GM12865 (cell line): ENCODE measurements at regions not wholly inside any gene's neighbourhood (a gene's known extent, or its start where the extent isn't known, plus 50 kb on each side); places are given as distances from the start of the nearest gene placed in this dataset.

Experiments used
- DNase-seq: peaks from one replicate; pipeline ENCODE4 v3.0.0; 2010; ENCODE audit warnings: low read depth
- H3K4me3 ChIP-seq: 2 replicates; pipeline ENCODE4 v1.5.1; 2011; ENCODE audit warnings: mild to moderate bottlenecking, low read depth, low read length, control low read depth
- CTCF ChIP-seq: IDR thresholded peaks from 2 replicates; pipeline ENCODE4 v1.5.1; 2011; ENCODE audit warnings: low read length, control low read depth, low read depth, inconsistent platforms; ENCODE audit not compliant: insufficient read depth; ENCODE audit errors: missing control alignments

GRCh38 chr2:16900405-16901025 is 234.9 kb upstream of the CYRIA start:
- peak; percentile 61 for DNase-seq
- peak; percentile 91 for TF ChIP-seq CTCF
- H3K4me3 ChIP-seq = no peak overlapping the region

GRCh38 chr2:16899958-16900357 is 234.3 kb upstream of the CYRIA start:
- no peak overlapping the region for H3K4me3 ChIP-seq
- no peak for DNase-seq
- no peak for TF ChIP-seq CTCF

- no peak for DNase-seq
- no peak overlapping the region for H3K4me3 ChIP-seq
- TF ChIP-seq CTCF = no peak
Observed at GRCh38 chr2:16890081-16890480, 224.4 kb upstream of the CYRIA start.

- TF ChIP-seq CTCF = no peak
- no peak for DNase-seq
- no peak overlapping the region for H3K4me3 ChIP-seq
Observed at GRCh38 chr2:16885027-16885426, 219.4 kb upstream of the CYRIA start.

GRCh38 chr2:16882706-16883105 is 217.1 kb upstream of the CYRIA start:
- H3K4me3 ChIP-seq = no peak overlapping the region
- DNase-seq = no peak
- TF ChIP-seq CTCF = no peak

GRCh38 chr2:16881122-16881521 is 215.5 kb upstream of the CYRIA start:
- no peak for DNase-seq
- no peak for TF ChIP-seq CTCF
- H3K4me3 ChIP-seq = no peak overlapping the region

- no peak for DNase-seq
- TF ChIP-seq CTCF = no peak
Observed at GRCh38 chr2:16871411-16871810, 205.8 kb upstream of the CYRIA start.

More at GRCh38 chr2:16871411-16871810, 205.8 kb upstream of the CYRIA start:
- no peak overlapping the region for H3K4me3 ChIP-seq
